Esophagus muscularis mucosa (tissue), 2 donors: ENCODE measurements at regions not wholly inside any gene's neighbourhood (a gene's known extent, or its start where the extent isn't known, plus 50 kb on each side); places are given as distances from the start of the nearest gene placed in this dataset.

Experiments used
- EP300 ChIP-seq: sonication (generic); formaldehyde crosslinking; IDR thresholded peaks from one replicate; pipeline ENCODE4 v1.6.1; 2017; ENCODE audit warnings: antibody characterized with exemption
- POLR2A ChIP-seq: fragments of 450-650 bp; IDR thresholded peaks from one replicate; pipeline ENCODE4 v1.6.1; 2017; ENCODE audit warnings: antibody characterized with exemption, moderate library complexity, mild to moderate bottlenecking, low read depth

DNA sequence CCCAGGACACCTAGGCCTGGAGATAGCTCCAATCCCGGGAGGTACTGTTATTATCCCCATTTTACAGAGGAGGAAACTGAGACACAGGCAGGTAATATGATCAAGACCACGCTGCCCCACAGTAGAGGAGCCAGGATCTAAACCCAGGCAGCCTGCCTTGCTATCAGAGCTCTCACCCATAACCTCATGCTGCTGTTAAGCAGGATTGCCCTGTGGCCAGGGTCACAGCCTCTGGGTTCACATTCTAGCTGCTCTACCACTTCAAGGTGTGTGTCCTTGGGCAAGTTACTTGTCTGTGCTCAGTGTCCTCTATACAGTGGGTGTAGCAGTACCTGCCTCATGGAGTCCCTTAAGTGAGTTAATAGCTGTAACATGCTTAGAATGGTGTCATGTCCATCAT, 1015.3 kb downstream of the KCNJ18 start:
- no peak for TF ChIP-seq POLR2A
- TF ChIP-seq EP300, result no peak
